ENCODE measurements at regions not wholly inside any gene's neighbourhood (a gene's known extent, or its start where the extent isn't known, plus 50 kb on each side); places are given as distances from the start of the nearest gene placed in this dataset.
"Not testable (repeated sequence)": the region's sequence is repeated elsewhere in the genome, so short reads cannot be mapped to it uniquely, and the experiment has no call there.

GRCh38 chr1:172843444-172843843, 184.5 kb downstream of the FASLG start:
- no peak for DNase-seq (ENCODE audit: low read depth in 1 of 2, low spot score in 1 of 2)
- Histone ChIP-seq H3K27ac (replicated peaks) (no peak overlapping the region), H3K4me3 (replicated peaks; ENCODE audit: insufficient read depth, low read length) (no peak overlapping the region), H3K27me3 (ENCODE audit: insufficient read depth, poor library complexity, severe bottlenecking) (no peaks in the 10 kb centered on the region)
- no peak for TF ChIP-seq CTCF (IDR thresholded peaks at IDR 0.05; ENCODE audit: insufficient read depth, low read length)
- peak; percentile 55 for TF ChIP-seq SPI1 (IDR thresholded peaks at IDR 0.05; ENCODE audit: borderline replicate concordance, low read depth)
- no peak for TF ChIP-seq REST (IDR thresholded peaks at IDR 0.05; ENCODE audit: insufficient replicate concordance, low read depth)
- no peak for TF ChIP-seq POLR2AphosphoS5 (IDR thresholded peaks at IDR 0.05; ENCODE audit: low read depth)

- Histone ChIP-seq H3K27me3 (ENCODE audit: insufficient read depth, poor library complexity, severe bottlenecking) (no peaks in the 10 kb centered on the region), H3K4me3 (replicated peaks; ENCODE audit: insufficient read depth, low read length) (no peak overlapping the region), H3K27ac (replicated peaks) (no peak overlapping the region)
- TF ChIP-seq REST (IDR thresholded peaks at IDR 0.05; ENCODE audit: insufficient replicate concordance, low read depth) (no peak), SPI1 (IDR thresholded peaks at IDR 0.05; ENCODE audit: borderline replicate concordance, low read depth) (no peak), CTCF (IDR thresholded peaks at IDR 0.05; ENCODE audit: insufficient read depth, low read length) (no peak)
- no peak for DNase-seq (ENCODE audit: low read depth in 1 of 2, low spot score in 1 of 2)
These were observed 186.5 kb downstream of the FASLG start for GRCh38 chr1:172845371-172845770.

GRCh38 chr1:172845865-172846264, 187.0 kb downstream of the FASLG start:
- Histone ChIP-seq H3K4me3 (replicated peaks; ENCODE audit: insufficient read depth, low read length) (no peak overlapping the region), H3K27me3 (ENCODE audit: insufficient read depth, poor library complexity, severe bottlenecking) (no peaks in the 10 kb centered on the region), H3K27ac (replicated peaks) (no peak overlapping the region)
- DNase-seq (ENCODE audit: low read depth in 1 of 2, low spot score in 1 of 2), result no peak
- TF ChIP-seq REST (IDR thresholded peaks at IDR 0.05; ENCODE audit: insufficient replicate concordance, low read depth) (no peak), SPI1 (IDR thresholded peaks at IDR 0.05; ENCODE audit: borderline replicate concordance, low read depth) (no peak), CTCF (IDR thresholded peaks at IDR 0.05; ENCODE audit: insufficient read depth, low read length) (no peak), GABPA (IDR thresholded peaks at IDR 0.05; ENCODE audit: low read depth) (no peak), POLR2AphosphoS5 (IDR thresholded peaks at IDR 0.05; ENCODE audit: low read depth) (no peak)

GRCh38 chr1:172847814-172848213, 188.9 kb downstream of the FASLG start:
- H3K27ac ChIP-seq (replicated peaks); H3K27me3 ChIP-seq (ENCODE audit: insufficient read depth, poor library complexity, severe bottlenecking); DNase-seq (ENCODE audit: low read depth in 1 of 2, low spot score in 1 of 2); H3K4me3 ChIP-seq (replicated peaks; ENCODE audit: insufficient read depth, low read length): not testable (repeated sequence)
